Fibroblast of lung (primary cell): ENCODE measurements at regions not wholly inside any gene's neighbourhood (a gene's known extent, or its start where the extent isn't known, plus 50 kb on each side); places are given as distances from the start of the nearest gene placed in this dataset.

Experiments
- DNase-seq, 2 donors: peaks; one replicate each; pipeline versions ENCODE4 v3.0.0 to v3.0.0-alpha.2; 2010; ENCODE audit warnings: low read depth in 2 of 2
- H2AFZ ChIP-seq: 2 replicates; pipeline ENCODE4 v1.5.1; 2012; ENCODE audit warnings: low read length, control low read depth, inconsistent platforms
- H3K27ac ChIP-seq: 2 replicates; pipeline ENCODE4 v1.5.1; 2011; ENCODE audit warnings: low read length, control low read depth; ENCODE audit not compliant: insufficient read depth
- H3K27me3 ChIP-seq: 2 replicates; pipeline ENCODE4 v1.5.1; 2011; ENCODE audit warnings: mild to moderate bottlenecking, low read length; ENCODE audit not compliant: control insufficient read depth, insufficient read depth
- H3K36me3 ChIP-seq: 2 replicates; pipeline ENCODE4 v1.5.1; 2011; ENCODE audit warnings: low read length; ENCODE audit not compliant: control insufficient read depth, insufficient read depth
- H3K4me1 ChIP-seq: 2 replicates; pipeline ENCODE4 v1.5.1; 2011; ENCODE audit warnings: low read length; ENCODE audit not compliant: control insufficient read depth, insufficient read depth; ENCODE audit errors: extremely low read depth
- H3K4me2 ChIP-seq: 2 replicates; pipeline ENCODE4 v1.5.1; 2011; ENCODE audit warnings: low read length, control low read depth; ENCODE audit not compliant: insufficient read depth; ENCODE audit errors: extremely low read depth
- H3K4me3 ChIP-seq, 4 experiments: fragments of 200-600 bp in 1 of 4; sonication (generic) in 1 of 4; replicated peaks in 1 of 4; 2 replicates each; pipeline ENCODE4 v1.5.1; 2011 to 2016; ENCODE audit warnings: low read length in 4 of 4, low read depth in 3 of 4, mild to moderate bottlenecking in 3 of 4, control low read depth in 2 of 4, inconsistent platforms in 1 of 4, mixed read lengths in 1 of 4; ENCODE audit not compliant: insufficient read depth in 1 of 4; ENCODE audit errors: control extremely low read depth in 1 of 4
- H3K79me2 ChIP-seq: 2 replicates; pipeline ENCODE4 v1.5.1; 2012; ENCODE audit warnings: mild to moderate bottlenecking, low read length, inconsistent platforms; ENCODE audit not compliant: control insufficient read depth, insufficient read depth
- H3K9ac ChIP-seq: 2 replicates; pipeline ENCODE4 v1.5.1; 2011; ENCODE audit warnings: mild to moderate bottlenecking, low read length, control low read depth; ENCODE audit not compliant: insufficient read depth
- H3K9me3 ChIP-seq: 2 replicates; pipeline ENCODE4 v1.5.1; 2012; ENCODE audit warnings: low read depth, low read length; ENCODE audit not compliant: control insufficient read depth, insufficient read depth
- H4K20me1 ChIP-seq: 2 replicates; pipeline ENCODE4 v1.5.1; 2011; ENCODE audit warnings: low read length; ENCODE audit not compliant: control insufficient read depth, insufficient read depth; ENCODE audit errors: extremely low read depth
- CTCF ChIP-seq, 2 donors: IDR thresholded peaks in 1 of 2; conservative IDR thresholded peaks in 1 of 2; 1 replicate in 1 of 2; 2 replicates in 1 of 2; pipeline ENCODE4 v1.5.1; 2011 to 2012; ENCODE audit warnings: low read length in 2 of 2, control low read depth in 1 of 2, inconsistent platforms in 1 of 2, low read depth in 1 of 2, mild to moderate bottlenecking in 1 of 2
- EZH2 ChIP-seq: IDR thresholded peaks from 2 replicates; pipeline ENCODE4 v1.5.1; 2012; ENCODE audit warnings: low read length, control low read depth, mild to moderate bottlenecking; ENCODE audit errors: missing control alignments

DNA sequence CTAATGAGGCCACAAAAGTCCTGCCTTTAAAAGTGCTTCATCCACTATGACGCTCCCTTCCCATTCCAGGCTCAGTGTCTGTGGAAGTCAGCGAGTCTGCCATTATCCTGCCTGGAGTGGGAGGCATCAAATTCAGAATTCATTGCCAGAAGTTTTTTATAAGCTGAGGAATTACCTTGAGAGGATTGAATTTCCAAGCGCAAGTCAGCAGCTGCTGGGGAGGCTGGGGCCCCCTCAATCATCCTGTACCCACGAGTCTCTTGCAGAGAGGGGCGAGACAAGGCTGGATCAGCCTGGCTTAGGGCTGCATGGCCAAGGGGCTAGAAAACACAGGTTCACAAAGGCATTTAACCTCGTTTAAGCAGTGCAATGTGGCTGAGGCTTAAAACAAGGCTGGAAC, 170.5 kb upstream of the NOCT start:
- peaks cover 2% of the 10 kb centered on the region for H3K27me3 ChIP-seq
- H3K36me3 ChIP-seq, result no peaks in the 10 kb centered on the region

GRCh38 chr4:138843616-138844015, 172.0 kb upstream of the NOCT start:
- Histone ChIP-seq H3K9ac (no peak overlapping the region), H3K36me3 (no peaks in the 10 kb centered on the region), H3K4me2 (no peak overlapping the region), H3K27ac (no peak overlapping the region), H2AFZ (no peak overlapping the region), H4K20me1 (no peaks in the 10 kb centered on the region), H3K27me3 (peaks cover 2% of the 10 kb centered on the region), H3K4me1 (no peaks in the 10 kb centered on the region), H3K9me3 (no peaks in the 10 kb centered on the region), H3K4me3 (no peak overlapping the region), H3K79me2 (no peaks in the 10 kb centered on the region)
- TF ChIP-seq EZH2 (no peak), CTCF (conservative IDR thresholded peaks at IDR 0.05 in 1 of 2, IDR thresholded peaks at IDR 0.05 in 1 of 2; ENCODE audit: low read depth in 1 of 2, low read length in 2 of 2) (no peak)
- DNase-seq, result no peak

More for the DNA sequence above, 170.5 kb upstream of the NOCT start:
- H3K27ac ChIP-seq, result no peak overlapping the region
- no peaks in the 10 kb centered on the region for H3K9me3 ChIP-seq
- TF ChIP-seq CTCF (conservative IDR thresholded peaks at IDR 0.05 in 1 of 2, IDR thresholded peaks at IDR 0.05 in 1 of 2; ENCODE audit: low read depth in 1 of 2, low read length in 2 of 2) (no peak), EZH2 (no peak)
- no peak overlapping the region for H3K4me3 ChIP-seq
- DNase-seq, result no peak
- no peaks in the 10 kb centered on the region for H3K79me2 ChIP-seq
- no peak overlapping the region for H3K9ac ChIP-seq
- no peaks in the 10 kb centered on the region for H4K20me1 ChIP-seq
- no peaks in the 10 kb centered on the region for H3K4me1 ChIP-seq
- H3K4me2 ChIP-seq, result no peak overlapping the region
- H2AFZ ChIP-seq, result no peak overlapping the region

GRCh38 chr4:138841343-138841742, 174.2 kb upstream of the NOCT start:
- H2AFZ ChIP-seq, result no peak overlapping the region
- no peak overlapping the region for H3K4me3 ChIP-seq
- no peaks in the 10 kb centered on the region for H3K9me3 ChIP-seq
- DNase-seq, result no peak
- H3K27ac ChIP-seq, result no peak overlapping the region
- H3K9ac ChIP-seq, result no peak overlapping the region
- H3K79me2 ChIP-seq, result no peaks in the 10 kb centered on the region
- TF ChIP-seq CTCF (conservative IDR thresholded peaks at IDR 0.05 in 1 of 2, IDR thresholded peaks at IDR 0.05 in 1 of 2; ENCODE audit: low read depth in 1 of 2, low read length in 2 of 2) (no peak), EZH2 (no peak)
- peaks cover 2% of the 10 kb centered on the region for H3K27me3 ChIP-seq
- H3K36me3 ChIP-seq, result no peaks in the 10 kb centered on the region
- no peaks in the 10 kb centered on the region for H3K4me1 ChIP-seq
- no peaks in the 10 kb centered on the region for H4K20me1 ChIP-seq
- no peak overlapping the region for H3K4me2 ChIP-seq
